Activated CD8-positive, alpha-beta memory T cell treated with anti-CD3 and anti-CD28 coated beads, Interleukin-2, amount 50 U/mL, for 1 hour (primary cell): ENCODE measurements at regions not wholly inside any gene's neighbourhood (a gene's known extent, or its start where the extent isn't known, plus 50 kb on each side); places are given as distances from the start of the nearest gene placed in this dataset.

Source experiments
- DNase-seq: peaks from one replicate; pipeline ENCODE4 v3.0.0-alpha.2; 2020; ENCODE audit errors: extremely low read depth

GRCh38 chr3:31345581-31345980, 187.1 kb upstream of the STT3B start:
- no peak for DNase-seq

GRCh38 chr3:31346542-31346979, 186.2 kb upstream of the STT3B start:
- DNase-seq = no peak

GRCh38 chr3:31349001-31349748, 183.6 kb upstream of the STT3B start:
- DNase-seq = no peak

- DNase-seq = no peak
These were observed 182.4 kb upstream of the STT3B start for GRCh38 chr3:31350307-31350706.

- DNase-seq = no peak
These were observed 180.4 kb upstream of the STT3B start for GRCh38 chr3:31352331-31352730.

- DNase-seq = no peak
These were observed 179.6 kb upstream of the STT3B start for GRCh38 chr3:31353166-31353565.

GRCh38 chr3:31354373-31354772, 178.4 kb upstream of the STT3B start:
- no peak for DNase-seq

- DNase-seq = no peak
These were observed 176.9 kb upstream of the STT3B start for GRCh38 chr3:31355807-31356206.

- no peak for DNase-seq
These were observed 175.8 kb upstream of the STT3B start for GRCh38 chr3:31356941-31357340.

GRCh38 chr3:31357451-31357850, 175.3 kb upstream of the STT3B start:
- no peak for DNase-seq

- DNase-seq = no peak
These were observed 174.2 kb upstream of the STT3B start for GRCh38 chr3:31358473-31359070.

- DNase-seq = no peak
These were observed 171.1 kb upstream of the STT3B start for GRCh38 chr3:31361371-31362273.

- no peak for DNase-seq
These were observed 168.5 kb upstream of the STT3B start for GRCh38 chr3:31364188-31364587.

GRCh38 chr3:31364711-31365110, 168.0 kb upstream of the STT3B start:
- DNase-seq = no peak

GRCh38 chr3:31367518-31367917, 165.2 kb upstream of the STT3B start:
- no peak for DNase-seq

GRCh38 chr3:31369637-31370379, 162.9 kb upstream of the STT3B start:
- DNase-seq = no peak

- no peak for DNase-seq
These were observed 162.4 kb upstream of the STT3B start for GRCh38 chr3:31370380-31370666.

- DNase-seq = no peak
These were observed 162.0 kb upstream of the STT3B start for GRCh38 chr3:31370681-31371080.

GRCh38 chr3:31371484-31372177, 161.1 kb upstream of the STT3B start:
- no peak for DNase-seq

- DNase-seq = no peak
These were observed 159.0 kb upstream of the STT3B start for GRCh38 chr3:31373681-31374080.

GRCh38 chr3:31377045-31377642, 155.6 kb upstream of the STT3B start:
- no peak for DNase-seq
